IMR-90 (cell line): ENCODE measurements at regions not wholly inside any gene's neighbourhood (a gene's known extent, or its start where the extent isn't known, plus 50 kb on each side); places are given as distances from the start of the nearest gene placed in this dataset.

Source experiments
- CHD1 ChIP-seq: IDR thresholded peaks from 2 replicates; pipeline ENCODE4 v1.6.1; 2012; ENCODE audit warnings: low read depth, low read length, improper control_type of control experiment
- POLR2A ChIP-seq: IDR thresholded peaks from 2 replicates; pipeline ENCODE4 v1.6.1; 2012; ENCODE audit warnings: mild to moderate bottlenecking, low read depth, low read length

- TF ChIP-seq POLR2A (no peak), CHD1 (no peak)
Observed at GRCh38 chr18:78876868-78877267, 102.8 kb upstream of the SALL3 start.
